ENCODE measurements at regions not wholly inside any gene's neighbourhood (a gene's known extent, or its start where the extent isn't known, plus 50 kb on each side); places are given as distances from the start of the nearest gene placed in this dataset.

- TF ChIP-seq EZH2 (IDR thresholded peaks at IDR 0.05; ENCODE audit: low read length, unreplicated experiment) = no peak
- TF ChIP-seq EZH2phosphoT487 (IDR thresholded peaks at IDR 0.05; ENCODE audit: borderline replicate concordance, low read length) = no peak
- no peak for TF ChIP-seq CTCF (conservative IDR thresholded peaks at IDR 0.05; ENCODE audit: low read depth, low read length)
- no peak for ATAC-seq
- DNase-seq = no peak
- no TSS peak for BruUV-seq (replicated peaks)
- Histone ChIP-seq H3K79me2 (ENCODE audit: low read length) (no peaks in the 10 kb centered on the region), H3K9me2 (replicated peaks; ENCODE audit: low read length) (no peaks in the 10 kb centered on the region), H3K4me3 (ENCODE audit: low read length) (no peak overlapping the region), H3K27ac (ENCODE audit: low read length) (no peak overlapping the region), H4K20me1 (ENCODE audit: low read length) (no peaks in the 10 kb centered on the region), H3K9ac (ENCODE audit: low read length) (no peak overlapping the region), H3K4me2 (ENCODE audit: low read length) (no peak overlapping the region), H3K4me1 (ENCODE audit: insufficient read depth, low read length) (no peaks in the 10 kb centered on the region), H2AFZ (ENCODE audit: low read length) (no peak overlapping the region), H3F3A (ENCODE audit: low read length, unreplicated experiment) (no peaks in the 10 kb centered on the region), H3K27me3 (ENCODE audit: low read length) (no peaks in the 10 kb centered on the region), H3K9me3 (ENCODE audit: low read length) (no peaks in the 10 kb centered on the region), H3K36me3 (ENCODE audit: low read depth, low read length) (no peaks in the 10 kb centered on the region; the same call in 1 of the 2 replicates)
- ChIA-PET CTCF (no interaction called here), POLR2A (ENCODE audit: unreplicated experiment) (no interaction called here)
- intact Hi-C loops (cut with micrococcal nuclease) = no loop called here
These were observed 169.9 kb downstream of the SHANK2 start for GRCh38 chr11:71082454-71082853.

GRCh38 chr11:71081704-71082230 is 170.6 kb downstream of the SHANK2 start:
- no peaks in the 10 kb centered on the region for H3K4me1 ChIP-seq (ENCODE audit: insufficient read depth, low read length)
- H2AFZ ChIP-seq (ENCODE audit: low read length) = no peak overlapping the region
- H3F3A ChIP-seq (ENCODE audit: low read length, unreplicated experiment) = no peaks in the 10 kb centered on the region
- no peak overlapping the region for H3K27ac ChIP-seq (ENCODE audit: low read length)
- BruUV-seq (replicated peaks) = no TSS peak
- no peak overlapping the region for H3K4me3 ChIP-seq (ENCODE audit: low read length)
- intact Hi-C loops (cut with micrococcal nuclease) = no loop called here
- H3K27me3 ChIP-seq (ENCODE audit: low read length) = no peaks in the 10 kb centered on the region
- no peaks in the 10 kb centered on the region; the same call in 1 of the 2 replicates for H3K36me3 ChIP-seq (ENCODE audit: low read depth, low read length)
- H3K79me2 ChIP-seq (ENCODE audit: low read length) = no peaks in the 10 kb centered on the region
- no peak for TF ChIP-seq EZH2 (IDR thresholded peaks at IDR 0.05; ENCODE audit: low read length, unreplicated experiment)
- no peak for TF ChIP-seq EZH2phosphoT487 (IDR thresholded peaks at IDR 0.05; ENCODE audit: borderline replicate concordance, low read length)
- no peak for TF ChIP-seq CTCF (conservative IDR thresholded peaks at IDR 0.05; ENCODE audit: low read depth, low read length)
- no peak overlapping the region for H3K9ac ChIP-seq (ENCODE audit: low read length)
- no peaks in the 10 kb centered on the region for H3K9me3 ChIP-seq (ENCODE audit: low read length)
- ATAC-seq (no peak), DNase-seq (no peak)
- no peak overlapping the region for H3K4me2 ChIP-seq (ENCODE audit: low read length)
- no peaks in the 10 kb centered on the region for H3K9me2 ChIP-seq (replicated peaks; ENCODE audit: low read length)
- H4K20me1 ChIP-seq (ENCODE audit: low read length) = no peaks in the 10 kb centered on the region
- ChIA-PET CTCF (no interaction called here), POLR2A (ENCODE audit: unreplicated experiment) (no interaction called here)

- Histone ChIP-seq H3K27me3 (ENCODE audit: low read length) (no peaks in the 10 kb centered on the region), H4K20me1 (ENCODE audit: low read length) (no peaks in the 10 kb centered on the region), H3K79me2 (ENCODE audit: low read length) (no peaks in the 10 kb centered on the region), H3K4me3 (ENCODE audit: low read length) (no peak overlapping the region), H3K9ac (ENCODE audit: low read length) (no peak overlapping the region), H3K4me2 (ENCODE audit: low read length) (no peak overlapping the region), H2AFZ (ENCODE audit: low read length) (no peak overlapping the region), H3F3A (ENCODE audit: low read length, unreplicated experiment) (no peaks in the 10 kb centered on the region), H3K9me3 (ENCODE audit: low read length) (no peaks in the 10 kb centered on the region), H3K36me3 (ENCODE audit: low read depth, low read length) (no peaks in the 10 kb centered on the region; the same call in 1 of the 2 replicates), H3K4me1 (ENCODE audit: insufficient read depth, low read length) (peaks cover 6% of the 10 kb centered on the region; the same call in 1 of the 2 replicates), H3K9me2 (replicated peaks; ENCODE audit: low read length) (no peaks in the 10 kb centered on the region), H3K27ac (ENCODE audit: low read length) (no peak overlapping the region)
- TF ChIP-seq EZH2 (IDR thresholded peaks at IDR 0.05; ENCODE audit: low read length, unreplicated experiment) (no peak), CTCF (conservative IDR thresholded peaks at IDR 0.05; ENCODE audit: low read depth, low read length) (peak; percentile 99)
- no TSS peak for BruUV-seq (replicated peaks)
- CTCF ChIA-PET = no interaction called here
- DNase-seq (peak; percentile 79), ATAC-seq (peak; percentile 84)
- POLR2A ChIA-PET (ENCODE audit: unreplicated experiment) = no interaction called here
- intact Hi-C loops (cut with micrococcal nuclease) = no loop called here
These were observed 171.9 kb downstream of the SHANK2 start for GRCh38 chr11:71080239-71081097.
